Kidney (tissue), 13 donors: ENCODE measurements at regions not wholly inside any gene's neighbourhood (a gene's known extent, or its start where the extent isn't known, plus 50 kb on each side); places are given as distances from the start of the nearest gene placed in this dataset.
A peak's percentile ranks its signal among the peaks of the same experiment; 100 is the strongest.

Experiments used
- DNase-seq, 5 donors: peaks; one replicate each; pipeline ENCODE4 v3.0.0-alpha.2; 2013 to 2020
- FAIRE-seq: peaks from 2 replicates; lab custom pipeline; 2012; peaks lifted over from hg19 to GRCh38; lab: Jason Lieb, UNC
- H3K27ac ChIP-seq, 2 donors: one replicate each; pipeline ENCODE4 v1.7.0; 2013; ENCODE audit warnings: low read depth in 2 of 2, low read length in 2 of 2, inconsistent platforms in 1 of 2
- H3K27me3 ChIP-seq: one replicate; pipeline ENCODE4 v1.7.1; 2013; ENCODE audit warnings: low read length, inconsistent platforms; ENCODE audit not compliant: control insufficient read depth, insufficient read depth
- H3K36me3 ChIP-seq, 3 donors: one replicate each; pipeline versions ENCODE4 v1.7.0 to v1.7.1; 2013; ENCODE audit warnings: low read length in 3 of 3, control low read depth in 1 of 3, inconsistent platforms in 1 of 3; ENCODE audit not compliant: insufficient read depth in 3 of 3, control insufficient read depth in 2 of 3
- H3K4me1 ChIP-seq, 3 donors: one replicate each; pipeline versions ENCODE4 v1.7.0 to v1.7.1; 2013; ENCODE audit warnings: low read length in 3 of 3, inconsistent platforms in 1 of 3, low read depth in 1 of 3; ENCODE audit not compliant: control insufficient read depth in 2 of 3, insufficient read depth in 2 of 3
- H3K4me3 ChIP-seq, 3 donors: one replicate each; pipeline versions ENCODE4 v1.7.0 to v1.8.1; 2013; ENCODE audit warnings: low read length in 3 of 3, control low read depth in 1 of 3, inconsistent platforms in 1 of 3
- H3K9ac ChIP-seq, 3 donors: one replicate each; pipeline versions ENCODE4 v1.7.0 to v1.7.1; 2013; ENCODE audit warnings: low read length in 3 of 3, control low read depth in 1 of 3, inconsistent platforms in 1 of 3
- H3K9me3 ChIP-seq, 3 donors: one replicate each; pipeline versions ENCODE4 v1.7.0 to v1.7.1; 2013; ENCODE audit warnings: low read length in 3 of 3, control low read depth in 1 of 3, inconsistent platforms in 1 of 3; ENCODE audit not compliant: control insufficient read depth in 2 of 3, insufficient read depth in 1 of 3
- CTCF ChIP-seq: IDR thresholded peaks from 3 replicates; pipeline ENCODE4 v1.5.1; 2012; ENCODE audit warnings: mild to moderate bottlenecking, moderate library complexity, borderline replicate concordance; ENCODE audit not compliant: insufficient read depth; ENCODE audit errors: extremely low read depth
- intact Hi-C: fragments of 100-400 bp; cut with DNase I; formaldehyde crosslinking; loops from one replicate; pipeline ENCODE4 v1.11.1; 2022
- donor health status: control.
- donor health status: control.
- donor health status: control.
- donor health status: control.
- donor health status: control.
- donor health status: DM: yes; HTN: yes; CAD: no.
- donor health status: Normal renal cell carcinoma (clear cell type).

- Histone ChIP-seq H3K36me3 (no peaks in the 10 kb centered on the region), H3K4me3 (no peak overlapping the region), H3K27me3 (no peaks in the 10 kb centered on the region), H3K9ac (no peak overlapping the region), H3K27ac (no peak overlapping the region), H3K4me1 (peaks cover 0 to 11% (median 3%) of the 10 kb centered on the region in 3 donors), H3K9me3 (no peaks in the 10 kb centered on the region)
- intact Hi-C loops, result no loop called here
- FAIRE-seq (no peak), DNase-seq (peak in 1 of 5 donors; percentile 69)
- TF ChIP-seq CTCF, result no peak
Measured at GRCh38 chr12:131221957-131222328, 268.2 kb downstream of the ADGRD1 start.

- no peak overlapping the region for H3K9ac ChIP-seq
- no peaks in the 10 kb centered on the region for H3K36me3 ChIP-seq
- H3K9me3 ChIP-seq, result no peaks in the 10 kb centered on the region
- no peak for TF ChIP-seq CTCF
- H3K4me1 ChIP-seq, result peaks cover 0 to 11% (median 3%) of the 10 kb centered on the region in 3 donors
- H3K27me3 ChIP-seq, result no peaks in the 10 kb centered on the region
- intact Hi-C loops, result no loop called here
- no peak for FAIRE-seq
- H3K4me3 ChIP-seq, result peak overlapping the region in 1 of 3 donors; percentile 12
- H3K27ac ChIP-seq, result no peak overlapping the region
- DNase-seq, result peak; percentile 58 to 80 (median 73)
Measured at GRCh38 chr12:131222329-131223139, 268.8 kb downstream of the ADGRD1 start.

GRCh38 chr12:131223171-131223761 lies 269.6 kb downstream of the ADGRD1 start:
- no peaks in the 10 kb centered on the region for H3K9me3 ChIP-seq
- intact Hi-C loops, result no loop called here
- H3K4me3 ChIP-seq, result no peak overlapping the region
- H3K36me3 ChIP-seq, result no peaks in the 10 kb centered on the region
- TF ChIP-seq CTCF, result no peak
- no peak for FAIRE-seq
- H3K27ac ChIP-seq, result no peak overlapping the region
- no peaks in the 10 kb centered on the region for H3K27me3 ChIP-seq
- peaks cover 0 to 7% (median 3%) of the 10 kb centered on the region in 3 donors for H3K4me1 ChIP-seq
- peak in 1 of 5 donors; percentile 68 for DNase-seq
- H3K9ac ChIP-seq, result no peak overlapping the region
